Hepatocyte (in vitro differentiated cells): ENCODE measurements at regions not wholly inside any gene's neighbourhood (a gene's known extent, or its start where the extent isn't known, plus 50 kb on each side); places are given as distances from the start of the nearest gene placed in this dataset.

ENCODE experiments used
- DNase-seq: peaks from one replicate; pipeline ENCODE4 v3.0.0-alpha.2; 2016; ENCODE audit warnings: low spot score
- H2AFZ ChIP-seq: fragments of 200-600 bp; sonication (generic); 2 replicates; pipeline ENCODE4 v1.6.0; 2016; ENCODE audit warnings: antibody characterized with exemption, mild to moderate bottlenecking
- H3K27ac ChIP-seq: fragments of 200-600 bp; sonication (generic); 2 replicates; pipeline ENCODE4 v1.5.1; 2016; ENCODE audit warnings: mild to moderate bottlenecking
- H3K27me3 ChIP-seq: fragments of 200-600 bp; sonication (generic); 2 replicates; pipeline ENCODE4 v1.6.1; 2016
- H3K36me3 ChIP-seq: fragments of 200-600 bp; sonication (generic); replicated peaks from 2 replicates; pipeline ENCODE4 v1.5.1; 2016; ENCODE audit warnings: low read depth; ENCODE audit not compliant: insufficient read depth
- H3K4me1 ChIP-seq: fragments of 200-600 bp; sonication (generic); 2 replicates; pipeline ENCODE4 v1.5.1; 2016; ENCODE audit warnings: mild to moderate bottlenecking, moderate library complexity; ENCODE audit not compliant: insufficient read depth
- H3K4me2 ChIP-seq: fragments of 200-600 bp; sonication (generic); 2 replicates; pipeline ENCODE4 v1.6.0; 2016
- H3K4me3 ChIP-seq: fragments of 200-600 bp; sonication (generic); 2 replicates; pipeline ENCODE4 v1.5.1; 2016; ENCODE audit warnings: mild to moderate bottlenecking
- H3K79me2 ChIP-seq: fragments of 200-600 bp; sonication (generic); 2 replicates; pipeline ENCODE4 v1.6.0; 2017; ENCODE audit warnings: mild to moderate bottlenecking
- H3K9me2 ChIP-seq: fragments of 200-600 bp; sonication (generic); replicated peaks from 2 replicates; pipeline ENCODE4 v1.6.0; 2017; ENCODE audit warnings: mild to moderate bottlenecking; ENCODE audit not compliant: insufficient read depth
- H3K9me3 ChIP-seq: fragments of 200-600 bp; sonication (generic); 2 replicates; pipeline ENCODE4 v1.5.1; 2016; ENCODE audit warnings: low read depth, mild to moderate bottlenecking
- H4K20me1 ChIP-seq: fragments of 200-600 bp; sonication (generic); 2 replicates; pipeline ENCODE4 v1.6.0; 2016; ENCODE audit warnings: mild to moderate bottlenecking; ENCODE audit not compliant: insufficient read depth, poor library complexity, severe bottlenecking
- CTCF ChIP-seq: fragments of 200-600 bp; sonication (generic); IDR thresholded peaks from 2 replicates; pipeline ENCODE4 v1.5.1; 2016; ENCODE audit warnings: antibody characterized with exemption, mild to moderate bottlenecking; ENCODE audit not compliant: poor library complexity
- EZH2 ChIP-seq: fragments of 200-600 bp; sonication (generic); IDR thresholded peaks from 2 replicates; pipeline ENCODE4 v1.6.1; 2016; ENCODE audit warnings: antibody characterized with exemption, mild to moderate bottlenecking, borderline replicate concordance
- EZH2phosphoT487 ChIP-seq: fragments of 200-600 bp; sonication (generic); IDR thresholded peaks from one replicate; pipeline ENCODE4 v1.6.1; 2018; ENCODE audit warnings: antibody characterized with exemption, mild to moderate bottlenecking, low read depth, moderate library complexity; ENCODE audit not compliant: unreplicated experiment, severe bottlenecking
- WGBS: methylation state at CpG from one replicate; pipeline ENCODE4 v1.1.6; 2016; ENCODE audit warnings: low lambda C conversion rate; ENCODE audit errors: missing lambda C conversion rate; 5-methylcytosine and 5-hydroxymethylcytosine counted together

GRCh38 chr16:5653041-5653440 is 555.4 kb upstream of the EEF2KMT start:
- Histone ChIP-seq H4K20me1 (no peaks in the 10 kb centered on the region), H3K79me2 (no peaks in the 10 kb centered on the region), H3K4me1 (no peaks in the 10 kb centered on the region), H3K9me3 (no peaks in the 10 kb centered on the region), H3K4me3 (no peak overlapping the region), H3K36me3 (no peaks in the 10 kb centered on the region), H3K27me3 (no peaks in the 10 kb centered on the region), H3K27ac (no peak overlapping the region), H3K4me2 (no peak overlapping the region), H3K9me2 (no peaks in the 10 kb centered on the region), H2AFZ (no peak overlapping the region)
- TF ChIP-seq EZH2 (no peak), EZH2phosphoT487 (no peak), CTCF (no peak)
- 94% methylated on average over 9 of the region's 10 CpGs for WGBS
- DNase-seq, result no peak

- no peak for TF ChIP-seq EZH2phosphoT487
- no peak for TF ChIP-seq CTCF
- no peak for TF ChIP-seq EZH2
- Histone ChIP-seq H3K27me3 (no peaks in the 10 kb centered on the region), H3K36me3 (no peaks in the 10 kb centered on the region), H3K4me3 (no peak overlapping the region), H3K9me3 (no peaks in the 10 kb centered on the region), H4K20me1 (no peaks in the 10 kb centered on the region), H2AFZ (no peak overlapping the region), H3K4me1 (no peaks in the 10 kb centered on the region), H3K4me2 (no peak overlapping the region), H3K9me2 (no peaks in the 10 kb centered on the region), H3K79me2 (no peaks in the 10 kb centered on the region), H3K27ac (no peak overlapping the region)
- no peak for DNase-seq
- 62% methylated on average over 20 of the region's 22 CpGs for WGBS
These were observed 552.5 kb upstream of the EEF2KMT start for GRCh38 chr16:5649762-5650743.

- no peaks in the 10 kb centered on the region for H3K79me2 ChIP-seq
- no peaks in the 10 kb centered on the region for H3K9me3 ChIP-seq
- no peak overlapping the region for H2AFZ ChIP-seq
- no peak for TF ChIP-seq EZH2phosphoT487
- no peak for TF ChIP-seq EZH2
- TF ChIP-seq CTCF, result no peak
- H3K36me3 ChIP-seq, result no peaks in the 10 kb centered on the region
- no peak for DNase-seq
- WGBS, result 79% methylated on average over 1 of the region's 1 CpG
- H3K27ac ChIP-seq, result no peak overlapping the region
- no peaks in the 10 kb centered on the region for H3K4me1 ChIP-seq
- no peak overlapping the region for H3K4me2 ChIP-seq
- no peak overlapping the region for H3K4me3 ChIP-seq
- H4K20me1 ChIP-seq, result no peaks in the 10 kb centered on the region
- H3K27me3 ChIP-seq, result no peaks in the 10 kb centered on the region
- no peaks in the 10 kb centered on the region for H3K9me2 ChIP-seq
These were observed 549.5 kb upstream of the EEF2KMT start for GRCh38 chr16:5647051-5647450.
